Activated gamma-delta T cell treated with anti-CD3 and anti-CD28 coated beads, Interleukin-2, amount 50 U/mL, for 16 hours (primary cell): ENCODE measurements at regions not wholly inside any gene's neighbourhood (a gene's known extent, or its start where the extent isn't known, plus 50 kb on each side); places are given as distances from the start of the nearest gene placed in this dataset.
"Not testable (repeated sequence)": the region's sequence is repeated elsewhere in the genome, so short reads cannot be mapped to it uniquely, and the experiment has no call there.

Experiments
- DNase-seq: peaks from one replicate; pipeline ENCODE4 v3.0.0-alpha.2; 2020; ENCODE audit warnings: low read depth

GRCh38 chr2:176424746-176425145, 155.5 kb downstream of the MTX2 start:
- no peak for DNase-seq

DNA sequence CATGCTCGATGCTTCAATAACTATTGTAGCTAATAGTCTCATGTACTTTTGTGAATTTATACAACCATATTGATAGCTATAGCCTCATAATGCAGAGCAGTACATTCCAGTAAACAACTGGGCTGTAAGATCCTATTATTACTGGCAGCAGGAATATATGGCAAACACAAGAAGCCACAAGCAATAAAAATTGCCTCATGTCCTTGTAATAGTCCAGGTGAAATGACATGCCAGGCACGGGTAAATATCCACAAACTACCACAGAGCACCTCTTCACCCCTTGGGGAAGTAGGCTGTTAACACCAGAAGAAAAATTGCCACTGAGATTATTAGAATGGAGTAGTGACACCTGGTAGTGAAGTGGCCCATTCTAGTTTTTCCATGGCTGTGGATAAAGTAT, 158.3 kb downstream of the MTX2 start:
- DNase-seq = no peak

DNA sequence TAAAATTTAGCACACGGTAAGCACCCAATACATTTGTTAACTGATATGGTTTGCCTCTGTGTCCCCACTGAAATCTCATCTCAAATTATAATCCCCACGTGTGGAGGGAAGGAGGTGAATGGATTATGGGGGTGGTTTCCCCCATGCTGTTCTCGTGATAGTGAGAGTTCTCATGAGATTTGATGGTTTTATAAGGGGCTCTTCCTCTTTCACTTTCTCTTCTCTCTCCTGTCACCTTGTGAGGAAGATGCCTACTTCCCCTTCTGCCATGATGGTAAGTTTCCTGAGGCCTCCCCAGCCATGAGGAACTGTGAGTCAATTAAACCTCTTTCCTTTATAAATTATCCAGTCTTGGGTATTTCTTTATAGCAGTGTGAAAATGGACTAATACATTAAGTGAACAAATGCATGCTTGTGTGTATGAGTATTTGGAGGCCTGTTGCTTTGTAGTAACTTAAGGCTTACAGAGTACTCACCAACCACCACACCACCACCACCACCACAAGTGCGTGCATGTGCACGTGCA, 159.8 kb downstream of the MTX2 start:
- not testable (repeated sequence) for DNase-seq

- no peak for DNase-seq
These were observed 163.2 kb downstream of the MTX2 start for GRCh38 chr2:176432434-176432833.

- DNase-seq = no peak
These were observed 166.5 kb downstream of the MTX2 start for GRCh38 chr2:176435729-176436128.

DNA sequence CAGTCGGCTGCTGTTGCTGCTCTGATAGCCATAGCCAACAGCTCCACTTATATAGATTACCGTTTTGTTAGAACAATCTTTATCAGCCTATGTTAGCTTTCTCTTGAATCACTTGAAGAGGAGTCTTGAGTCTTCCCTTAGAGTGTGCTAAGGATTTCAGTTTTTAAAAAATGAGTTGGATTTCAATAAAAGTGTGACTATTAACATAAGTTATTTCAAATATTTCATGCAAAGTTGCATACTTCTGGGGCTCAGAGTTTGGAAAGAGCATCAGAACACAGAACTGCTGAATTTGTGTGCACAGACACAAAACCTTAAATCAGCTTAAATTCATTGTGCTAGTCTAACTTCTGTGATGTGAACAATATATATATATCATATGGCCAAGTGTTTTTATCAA, 174.7 kb downstream of the MTX2 start:
- no peak for DNase-seq

DNA sequence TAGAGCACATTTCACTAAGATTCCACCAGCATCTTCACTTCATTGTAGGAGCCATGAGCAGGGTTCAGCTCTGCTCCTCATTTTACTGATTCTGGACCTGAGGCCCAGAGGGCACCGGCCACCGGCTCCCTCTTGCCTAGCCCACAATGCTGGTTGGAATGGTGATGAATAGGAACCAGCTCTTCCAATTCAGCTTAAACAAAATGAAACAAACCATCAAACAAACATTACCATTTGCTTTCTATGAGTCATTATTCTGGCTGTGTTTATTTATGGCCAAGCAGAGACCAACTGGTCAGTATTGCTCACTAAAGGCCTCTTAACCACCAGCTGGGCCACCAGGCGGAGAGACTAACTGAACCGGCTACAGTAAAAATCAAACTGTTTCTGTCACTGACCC, 176.7 kb downstream of the MTX2 start:
- no peak for DNase-seq

- DNase-seq = no peak
These were observed 177.6 kb downstream of the MTX2 start for GRCh38 chr2:176446718-176447414.

DNA sequence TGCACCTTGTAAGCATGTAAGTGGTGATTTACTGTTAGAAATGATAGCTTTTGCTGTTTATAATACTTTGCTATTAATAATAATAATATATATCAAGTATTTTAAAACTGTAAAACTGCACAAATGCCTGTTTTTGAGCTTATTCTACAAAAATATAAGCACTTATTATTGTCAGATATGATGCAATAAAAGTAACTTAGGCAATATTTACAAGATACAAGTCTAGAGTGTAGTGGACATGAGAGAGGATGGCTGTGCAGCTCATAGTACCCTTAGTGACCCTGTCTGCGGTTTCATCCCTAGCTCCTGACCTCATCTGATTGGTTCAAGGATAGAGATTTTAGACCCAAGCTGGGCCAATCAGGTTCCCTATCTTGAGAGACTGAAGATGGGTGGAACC, 178.4 kb downstream of the MTX2 start:
- DNase-seq = no peak

GRCh38 chr2:176449852-176450251, 180.6 kb downstream of the MTX2 start:
- no peak for DNase-seq

- no peak for DNase-seq
These were observed 184.5 kb downstream of the MTX2 start for GRCh38 chr2:176453784-176454183.

GRCh38 chr2:176454893-176455815, 185.9 kb downstream of the MTX2 start:
- DNase-seq = peak; percentile 78

DNA sequence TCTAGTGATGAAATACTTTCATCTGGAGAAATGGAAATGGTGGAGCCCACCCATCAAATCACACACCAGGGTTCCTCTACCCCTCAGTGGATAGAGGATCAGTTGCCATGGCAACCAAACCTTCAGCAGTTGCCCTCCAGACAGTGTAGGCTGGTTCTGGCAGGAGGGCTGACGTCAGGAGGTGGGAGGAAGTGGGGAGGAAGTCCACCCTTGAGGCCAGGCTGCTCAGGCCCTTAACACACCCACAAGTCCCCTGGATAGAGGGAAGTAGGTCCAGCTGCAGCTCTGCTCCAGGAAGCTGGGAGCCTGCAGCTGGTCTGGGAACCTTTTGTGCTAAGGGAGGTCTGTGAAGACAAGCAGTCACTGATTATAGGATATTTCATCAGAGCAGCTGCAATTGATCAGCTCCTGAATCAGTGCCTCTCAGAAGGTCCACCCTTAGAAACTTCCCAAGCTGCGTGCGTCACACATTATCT, 186.6 kb downstream of the MTX2 start:
- DNase-seq = no peak

DNA sequence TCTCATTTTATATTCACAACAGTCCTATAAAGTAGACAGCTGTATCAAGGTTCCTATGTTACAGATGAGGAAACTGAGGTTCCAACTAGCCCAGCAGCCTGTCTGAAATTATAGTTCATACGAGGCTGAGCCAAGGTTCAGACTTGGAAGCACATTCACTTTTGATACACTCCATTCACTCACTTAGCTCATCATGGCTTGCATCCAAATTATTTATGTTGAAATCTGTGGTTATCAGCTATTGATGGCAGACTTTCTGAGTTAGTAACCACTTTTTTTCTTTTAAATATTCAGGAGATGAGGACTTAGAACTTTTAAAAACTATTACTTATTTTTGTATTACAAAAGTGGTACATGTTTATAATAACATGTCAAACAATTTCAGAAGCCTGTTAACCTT, 188.2 kb downstream of the MTX2 start:
- DNase-seq = no peak

DNA sequence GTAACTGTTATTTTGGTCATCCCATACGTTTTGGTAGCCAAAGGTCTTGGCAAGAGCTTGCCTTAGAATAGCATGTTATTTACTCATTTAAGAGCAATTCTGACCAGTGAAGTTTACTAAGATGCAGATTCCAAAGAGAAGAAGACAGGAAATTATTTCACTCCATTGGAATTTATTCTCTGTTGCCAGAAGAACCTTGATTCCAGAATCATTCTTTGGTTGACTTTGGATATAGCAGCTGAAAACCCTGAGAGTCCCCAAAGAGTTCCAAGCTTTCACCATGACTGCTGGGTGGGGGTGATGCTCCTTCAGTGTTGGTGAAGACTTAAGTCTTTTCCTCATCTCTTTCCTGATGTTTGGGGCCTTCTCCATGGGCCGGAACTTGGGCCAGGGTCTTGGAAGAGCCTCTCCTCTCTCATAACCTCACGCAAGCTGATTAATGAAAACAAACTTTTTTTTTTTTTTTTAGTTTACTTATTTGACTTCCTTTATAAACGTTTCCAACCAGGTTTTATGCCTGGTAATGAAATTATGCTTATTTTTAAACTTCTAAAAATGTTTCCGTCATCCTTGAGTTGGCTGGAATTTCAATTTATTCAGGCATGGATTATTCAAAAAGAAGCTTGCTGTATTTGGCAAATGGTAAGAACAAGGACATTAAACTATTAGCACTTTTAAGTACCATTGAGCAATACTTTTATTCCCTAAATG, 192.0 kb downstream of the MTX2 start:
- DNase-seq = no peak

DNA sequence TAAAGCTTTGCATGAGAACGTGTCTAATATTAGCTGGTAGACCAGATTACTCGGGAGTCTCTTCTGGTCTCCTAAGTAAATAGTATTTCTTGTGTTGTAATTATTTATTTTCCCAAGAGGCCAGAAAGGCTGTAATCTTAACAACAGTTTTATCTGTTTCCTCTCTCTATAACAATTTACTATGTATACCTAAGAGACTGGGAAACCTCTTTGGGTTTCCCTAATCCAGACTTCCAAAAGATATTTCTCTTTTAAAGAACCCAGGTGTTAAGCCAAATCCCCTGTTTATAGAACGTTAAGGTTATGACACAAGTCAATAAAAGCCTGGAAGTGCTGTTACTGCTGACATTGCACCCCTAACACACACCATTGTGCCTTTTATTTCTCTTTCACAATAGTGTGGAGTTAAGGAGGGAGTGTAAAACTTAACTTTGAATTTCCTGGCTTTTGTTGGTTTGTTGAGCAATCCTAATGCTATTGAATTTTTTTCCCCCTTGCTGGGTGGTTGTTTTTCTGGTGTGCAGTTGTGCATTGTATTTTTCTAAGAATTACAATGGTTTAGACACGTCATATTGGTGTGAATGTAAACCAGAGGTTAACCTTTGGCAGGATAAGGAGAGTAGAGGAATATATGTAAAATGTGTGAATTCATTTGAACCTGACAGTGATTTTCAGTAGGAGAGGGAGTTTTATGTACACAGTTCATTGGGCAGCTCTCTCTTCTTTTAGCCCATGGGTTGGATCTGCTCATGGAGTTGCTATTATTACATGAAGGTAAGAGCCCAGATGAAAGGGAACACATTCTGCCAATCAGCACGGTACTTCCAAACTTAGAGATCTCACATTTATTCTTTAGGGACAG, 192.8 kb downstream of the MTX2 start:
- no peak for DNase-seq

DNA sequence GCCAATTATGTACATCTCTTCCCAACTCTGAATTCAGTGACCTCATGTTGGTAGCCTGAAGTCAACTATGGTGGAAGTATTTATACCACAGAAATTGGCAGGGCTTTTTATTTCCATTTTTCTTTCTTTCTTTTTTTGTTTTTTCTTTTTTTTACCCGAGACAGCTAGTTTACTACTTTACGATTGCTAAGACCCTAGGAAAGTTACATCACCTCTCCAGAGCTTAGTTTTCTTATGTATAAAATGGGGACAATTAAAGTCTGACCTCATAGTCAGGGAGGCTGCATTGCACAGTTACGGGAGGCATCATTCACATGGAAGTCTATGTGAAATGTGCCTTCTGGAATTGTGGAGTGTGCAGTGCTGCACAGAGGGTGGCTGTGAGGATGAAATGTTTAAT, 194.3 kb downstream of the MTX2 start:
- no peak for DNase-seq

DNA sequence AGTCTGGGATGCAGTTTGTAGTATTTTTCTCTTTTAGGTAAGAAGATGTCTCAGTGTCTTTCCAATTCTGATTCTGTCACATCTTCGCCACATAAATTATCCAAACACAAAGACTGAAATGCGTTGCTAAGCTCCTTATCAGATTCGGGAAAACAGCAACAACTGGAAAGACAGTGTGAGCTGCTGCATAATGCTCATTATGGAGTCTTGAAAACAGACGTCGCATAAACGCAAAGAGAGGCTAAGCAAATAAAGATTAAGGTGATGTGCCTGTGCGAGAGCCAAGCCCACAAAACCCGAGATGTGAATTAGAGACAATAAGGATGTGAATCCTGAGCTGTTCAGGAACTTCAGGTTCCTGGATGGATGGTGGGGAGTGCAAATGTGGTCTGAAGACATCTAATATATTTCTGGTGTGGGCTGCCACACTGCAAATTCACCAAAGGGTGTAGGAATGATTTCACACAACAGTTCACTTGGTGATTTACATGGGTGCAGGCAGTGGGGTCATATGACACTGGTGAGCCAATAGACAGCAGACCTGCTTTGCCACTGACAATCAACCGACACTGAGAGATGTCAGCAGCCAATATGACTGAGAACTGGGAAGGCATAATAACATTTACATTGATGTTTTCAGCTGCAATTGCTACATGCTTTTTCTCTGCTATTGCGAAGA, 195.8 kb downstream of the MTX2 start:
- no peak for DNase-seq

DNA sequence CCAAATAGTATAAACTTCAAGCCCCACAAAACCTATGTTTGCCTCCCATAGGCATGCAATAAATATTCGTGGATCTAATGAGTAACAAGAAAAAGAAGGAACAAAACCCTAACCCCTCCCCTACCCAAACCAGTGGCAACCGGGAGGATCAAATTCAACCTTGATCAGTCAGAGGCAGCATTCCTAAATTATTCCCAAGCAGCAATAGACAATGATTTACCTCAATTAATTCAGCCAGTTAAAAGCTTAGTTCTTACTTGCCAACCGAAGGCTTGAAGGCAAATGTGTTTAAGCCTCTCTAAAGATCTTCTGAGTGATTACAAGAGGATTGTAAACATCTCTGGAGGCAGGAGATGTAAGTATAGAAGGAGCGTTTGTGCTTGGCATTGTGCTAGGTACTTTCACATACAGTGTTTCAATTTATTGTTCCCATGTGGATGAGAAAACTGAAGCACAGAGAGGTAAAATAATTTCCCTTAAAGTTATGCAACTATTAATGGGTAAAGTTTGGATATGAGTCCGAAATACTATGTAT, 197.7 kb downstream of the MTX2 start:
- DNase-seq = no peak

- no peak for DNase-seq
These were observed 198.4 kb downstream of the MTX2 start for GRCh38 chr2:176467595-176467994.
